HG03159 (cell line): ENCODE measurements at regions not wholly inside any gene's neighbourhood (a gene's known extent, or its start where the extent isn't known, plus 50 kb on each side); places are given as distances from the start of the nearest gene placed in this dataset.
"Not testable (repeated sequence)": the region's sequence is repeated elsewhere in the genome, so short reads cannot be mapped to it uniquely, and the experiment has no call there.

Experiments
- ATAC-seq: cut with Tn5 transposase; IDR thresholded peaks from one replicate; pipeline ENCODE4 v1.9.1; 2021; ENCODE audit warnings: mild to moderate bottlenecking, moderate library complexity; ENCODE audit not compliant: unreplicated experiment

DNA sequence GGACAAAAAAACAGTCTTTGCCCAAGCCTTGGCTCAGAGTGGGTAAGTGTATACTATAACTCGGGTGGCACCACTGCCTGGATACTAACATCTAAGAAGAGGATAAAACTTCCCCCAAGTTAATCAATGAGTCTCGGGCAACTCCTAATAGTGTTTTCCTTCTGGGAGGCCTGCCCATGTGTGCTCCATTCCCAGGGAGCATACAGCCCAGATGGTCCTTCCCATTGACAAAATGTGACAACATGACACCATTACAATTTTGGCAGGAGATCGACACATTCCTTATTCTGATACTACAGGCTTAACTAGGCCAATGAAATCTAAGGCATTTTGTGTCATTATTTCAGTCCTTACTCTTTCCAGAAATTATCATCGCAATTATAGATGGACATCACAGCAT, 52.7 kb upstream of the CRIM1 start:
- no peak for ATAC-seq

DNA sequence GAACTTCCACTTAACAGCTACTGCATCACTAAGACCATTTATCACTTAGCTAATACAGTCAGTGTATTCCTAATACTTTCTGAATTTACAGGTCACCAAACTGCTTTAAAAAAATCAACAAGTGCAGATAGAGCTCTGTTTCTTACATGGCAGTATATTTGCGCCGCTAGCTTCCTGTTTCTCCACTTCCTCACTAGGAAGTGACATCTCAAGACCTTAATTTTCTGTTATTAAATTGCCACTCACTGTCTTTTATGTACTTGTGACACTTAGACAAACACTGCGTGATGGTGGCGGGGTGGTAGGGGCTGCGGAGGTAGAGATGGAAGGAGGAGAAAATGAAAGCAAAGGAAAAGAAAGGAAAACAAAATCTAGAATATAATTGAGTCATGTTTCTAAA, 53.7 kb upstream of the CRIM1 start:
- no peak for ATAC-seq

DNA sequence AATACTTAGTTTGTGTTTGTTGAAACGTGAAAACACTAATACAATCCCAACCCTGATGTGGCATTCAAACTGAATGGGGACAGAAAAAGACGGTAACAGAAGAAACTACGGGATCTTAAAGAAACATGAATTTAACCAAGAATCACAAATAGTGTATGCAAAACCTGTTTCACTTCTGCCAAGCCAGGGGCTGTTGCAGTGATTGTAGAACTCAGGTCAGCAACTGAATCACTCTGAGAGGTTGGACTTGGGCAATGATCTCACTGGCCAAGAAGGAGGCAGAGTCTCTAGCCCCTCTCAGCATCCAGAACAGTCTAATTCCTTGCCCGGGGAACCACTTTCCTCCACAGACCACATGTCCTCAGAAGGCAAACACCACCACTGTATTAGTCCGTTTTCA, 54.9 kb upstream of the CRIM1 start:
- no peak for ATAC-seq

DNA sequence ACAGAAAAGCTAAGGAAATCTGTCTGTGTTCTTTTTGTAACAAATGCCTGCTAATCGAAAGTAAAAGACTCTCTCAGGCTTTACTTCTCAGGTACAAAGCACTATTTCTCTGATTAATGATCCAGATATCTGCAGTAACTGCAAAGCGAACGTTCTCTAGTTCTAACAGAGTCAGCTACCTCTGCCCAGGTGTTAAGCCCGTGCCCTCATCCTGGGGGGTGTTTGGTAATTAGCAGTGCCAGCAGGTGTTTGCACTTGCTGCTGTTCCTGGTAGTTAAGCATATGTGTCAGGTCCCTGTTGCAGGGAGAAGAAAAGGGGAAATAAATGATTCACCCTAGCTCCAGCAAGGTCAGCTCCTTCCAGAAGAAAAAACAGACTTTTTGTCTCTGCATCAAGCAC, 58.8 kb upstream of the CRIM1 start:
- no peak for ATAC-seq

DNA sequence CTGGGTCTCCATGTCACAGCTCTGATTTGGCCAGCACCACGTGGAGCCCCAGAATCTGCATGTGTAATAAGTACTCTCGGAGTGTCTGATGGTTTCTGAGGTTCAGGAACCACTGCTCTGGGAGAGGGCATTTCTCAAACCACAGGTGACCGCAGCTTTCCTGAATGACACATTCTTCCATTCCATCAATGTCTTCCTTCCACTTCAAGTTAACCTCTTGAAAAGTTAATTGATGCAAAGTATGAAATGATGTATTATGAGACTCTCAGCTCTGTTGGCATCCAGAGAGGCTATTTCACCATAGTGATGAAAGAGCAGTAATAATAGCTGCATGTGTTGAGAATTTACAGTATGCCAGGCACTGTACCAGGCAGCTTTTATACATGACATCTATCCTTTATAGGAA, 61.3 kb upstream of the CRIM1 start:
- no peak for ATAC-seq

DNA sequence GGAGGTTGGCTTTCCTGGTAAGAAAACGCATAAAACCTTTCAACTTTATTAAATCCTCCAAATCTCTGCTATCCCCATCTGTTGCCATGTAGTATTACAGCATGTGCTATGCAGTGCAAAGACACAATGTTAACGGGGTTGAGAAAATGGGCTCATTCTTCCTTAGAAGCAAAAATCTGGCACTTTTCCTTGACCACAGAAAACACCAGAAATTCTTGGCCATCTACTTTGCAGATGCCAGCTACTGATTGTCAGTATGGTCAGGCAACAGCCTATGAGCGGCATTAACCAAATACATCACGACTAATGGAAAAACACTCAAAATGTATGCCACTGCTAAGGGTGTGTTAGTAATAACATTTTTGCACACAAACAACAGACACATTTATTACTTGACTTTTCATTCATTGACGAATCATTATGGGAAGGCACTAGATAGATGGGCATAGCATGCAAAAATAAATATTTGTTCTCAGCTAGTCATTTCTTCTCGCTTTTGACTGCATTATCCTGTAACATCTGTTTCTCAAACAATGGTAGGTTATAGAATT, 65.2 kb upstream of the CRIM1 start:
- ATAC-seq: no peak

DNA sequence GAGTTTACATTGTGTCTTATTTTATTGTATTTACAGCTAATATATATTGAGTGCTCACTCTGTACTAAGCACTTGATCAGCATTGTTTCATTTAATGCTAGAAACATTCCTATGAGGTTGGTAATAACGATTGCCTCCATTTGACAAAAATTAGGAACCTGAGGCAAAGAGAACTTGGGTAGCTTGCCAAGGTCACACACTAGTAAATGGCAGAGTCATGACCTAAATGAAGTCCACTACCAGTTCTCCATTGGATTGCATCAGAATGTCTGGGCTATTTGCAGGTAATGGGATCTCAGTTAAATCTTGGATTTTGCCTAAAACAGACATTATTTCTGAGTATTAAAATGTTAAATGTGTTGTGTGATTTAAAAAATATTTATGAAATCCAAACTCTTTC, 65.8 kb upstream of the CRIM1 start:
- ATAC-seq: no peak

DNA sequence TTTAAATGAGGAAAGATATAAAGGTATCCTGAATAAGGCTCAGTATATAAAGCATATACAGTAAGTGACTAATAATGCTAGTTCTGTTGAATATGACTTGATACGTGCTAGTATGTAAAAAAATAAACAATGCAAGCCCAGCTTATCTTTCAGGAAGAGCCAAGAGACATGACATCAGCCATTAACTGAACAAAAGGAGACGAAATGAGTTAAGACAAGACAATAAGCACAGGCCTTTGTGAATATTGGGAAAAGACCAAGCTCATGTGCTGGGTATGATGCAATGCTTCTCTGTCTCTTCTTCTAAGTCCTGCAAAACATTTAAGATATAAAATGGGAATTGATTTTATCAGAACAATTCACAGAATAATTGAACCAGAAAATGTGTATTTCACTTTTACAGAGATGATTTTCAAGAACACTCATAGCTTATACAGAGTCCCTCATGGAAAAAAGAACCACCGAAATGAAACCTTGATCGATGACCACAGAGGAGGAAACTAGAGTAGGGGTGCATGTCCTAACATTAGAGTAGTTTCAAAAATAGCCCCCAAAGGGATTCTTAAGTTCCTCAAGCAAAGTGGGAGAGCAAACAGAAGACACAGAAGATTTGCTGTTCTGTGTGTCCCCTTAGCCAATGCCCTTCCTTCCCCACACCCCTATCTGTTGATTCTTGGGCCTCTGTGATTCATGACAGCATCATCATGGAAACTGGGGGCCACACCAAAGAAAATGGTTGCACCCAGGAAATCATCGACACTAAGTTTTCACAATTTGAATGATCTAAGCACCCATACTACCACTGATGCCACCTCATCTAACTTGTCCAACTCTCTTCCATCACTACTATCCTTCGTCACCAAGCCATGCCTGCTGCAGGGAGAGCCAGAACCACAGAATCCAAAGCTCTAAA, 68.0 kb upstream of the CRIM1 start:
- no peak for ATAC-seq

DNA sequence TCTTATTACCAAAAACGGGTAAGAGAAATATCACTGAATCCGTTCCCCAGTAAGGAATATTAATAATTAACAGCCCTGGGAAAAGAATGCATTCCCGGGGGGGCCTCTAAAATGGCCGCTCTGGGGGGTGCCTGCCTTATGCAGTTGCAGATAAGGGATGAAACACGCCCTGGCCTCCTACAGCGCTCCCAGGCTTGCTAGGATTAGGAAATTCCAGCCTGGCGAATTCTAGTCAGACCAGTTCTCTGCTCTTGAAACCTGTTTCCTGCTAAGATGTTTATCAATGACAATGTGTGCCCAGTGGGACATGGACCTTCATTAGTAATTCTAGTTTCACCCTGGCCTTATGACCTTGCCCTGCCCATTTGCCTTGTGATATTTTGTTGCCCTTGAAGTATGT, 76.1 kb upstream of the CRIM1 start:
- ATAC-seq: not testable (repeated sequence)

DNA sequence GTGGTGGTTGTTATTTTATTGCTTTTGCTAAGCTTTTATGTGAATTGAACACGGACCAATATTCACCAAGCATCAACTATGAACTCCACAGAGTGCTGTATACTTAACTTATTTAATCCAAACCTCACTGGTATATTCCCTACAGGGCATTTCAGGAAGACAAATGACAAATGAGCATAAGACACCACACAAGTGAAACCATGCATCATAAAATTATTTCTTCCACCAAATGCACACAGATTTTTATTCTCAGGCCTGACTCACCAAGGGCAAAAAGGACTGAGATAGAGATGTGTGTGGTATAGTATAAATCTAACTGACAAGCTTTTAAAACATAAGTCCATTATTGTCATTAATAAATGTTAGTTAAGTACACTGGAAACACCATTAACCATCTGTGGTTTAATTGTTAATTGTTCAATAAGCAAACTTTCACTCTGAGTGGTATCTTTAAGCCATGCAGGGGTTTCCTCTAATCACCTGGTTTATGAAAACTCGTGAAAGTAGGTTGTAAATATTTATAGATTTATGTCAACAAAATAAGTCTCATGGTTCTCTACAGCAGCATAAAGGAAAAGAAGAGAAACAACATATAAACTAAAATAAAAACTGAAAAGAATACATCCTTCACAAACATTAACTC, 77.6 kb upstream of the CRIM1 start:
- ATAC-seq: no peak

DNA sequence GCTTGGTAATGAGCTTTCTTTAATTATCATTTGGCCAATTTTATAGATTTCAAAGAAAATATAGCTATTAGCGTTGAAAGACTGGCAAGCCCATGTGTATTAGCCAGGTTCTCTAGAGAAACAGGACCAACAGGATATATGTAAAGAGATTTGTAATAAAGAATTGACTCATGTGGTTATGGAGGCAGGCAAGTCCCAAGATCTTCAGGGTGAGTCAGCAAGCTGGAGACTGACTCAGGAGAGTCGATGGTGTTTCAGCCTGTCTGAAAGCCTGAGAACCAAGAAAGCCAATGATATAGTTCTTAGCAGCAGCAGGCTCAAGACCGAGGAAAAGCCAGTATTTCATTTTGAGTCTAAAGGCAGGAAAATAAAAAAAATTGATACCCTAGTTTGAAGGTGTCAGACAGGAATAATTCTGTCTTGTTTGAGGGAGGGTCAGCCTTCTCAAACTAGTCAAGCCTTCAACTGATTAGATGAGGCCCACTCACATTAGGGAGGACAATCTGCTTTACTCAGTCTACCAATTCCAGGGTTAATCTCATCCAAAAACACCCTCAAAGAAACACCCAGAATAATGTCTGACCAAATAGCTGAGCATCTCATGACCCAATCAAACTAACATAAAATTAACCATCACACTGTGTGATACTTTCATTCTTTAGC, 78.3 kb upstream of the CRIM1 start:
- no peak for ATAC-seq

DNA sequence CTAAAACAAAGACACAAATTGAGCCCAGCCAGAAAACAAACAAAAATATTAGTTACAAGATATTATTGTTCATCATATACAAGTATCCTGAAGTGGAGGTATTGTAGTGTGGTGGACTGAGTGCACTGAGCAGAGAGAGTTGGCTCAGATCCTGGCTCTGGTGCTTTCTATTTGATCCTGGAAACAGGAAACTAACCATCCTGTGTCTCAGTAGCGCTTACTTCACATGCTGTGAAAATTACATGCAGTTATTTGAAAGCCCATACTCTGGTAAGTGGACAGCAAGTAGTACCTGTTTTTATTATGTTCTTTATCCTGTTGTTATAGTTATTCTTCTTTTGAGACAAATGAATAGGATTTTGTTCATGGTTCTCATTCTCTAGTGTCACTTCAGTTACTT, 84.3 kb upstream of the CRIM1 start:
- ATAC-seq: no peak

DNA sequence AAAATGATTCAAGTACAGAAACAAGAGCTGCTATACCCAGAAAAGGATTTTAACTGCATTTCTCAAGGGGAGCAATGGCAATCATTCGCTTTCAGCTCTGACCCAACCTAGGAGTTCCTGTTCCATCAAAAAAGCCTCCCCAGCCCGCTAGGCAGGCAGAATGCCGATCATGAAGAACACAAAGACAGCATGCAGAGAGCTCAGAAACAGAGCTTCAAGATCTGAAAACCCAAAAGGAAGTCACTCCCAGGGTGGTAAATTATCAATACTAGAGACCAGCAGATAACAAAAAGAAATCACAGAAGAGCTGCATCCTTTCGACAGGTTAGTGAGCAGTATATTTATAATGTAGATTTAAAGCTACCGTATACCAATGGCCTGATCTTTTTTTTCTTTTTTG, 84.8 kb upstream of the CRIM1 start:
- no peak for ATAC-seq

DNA sequence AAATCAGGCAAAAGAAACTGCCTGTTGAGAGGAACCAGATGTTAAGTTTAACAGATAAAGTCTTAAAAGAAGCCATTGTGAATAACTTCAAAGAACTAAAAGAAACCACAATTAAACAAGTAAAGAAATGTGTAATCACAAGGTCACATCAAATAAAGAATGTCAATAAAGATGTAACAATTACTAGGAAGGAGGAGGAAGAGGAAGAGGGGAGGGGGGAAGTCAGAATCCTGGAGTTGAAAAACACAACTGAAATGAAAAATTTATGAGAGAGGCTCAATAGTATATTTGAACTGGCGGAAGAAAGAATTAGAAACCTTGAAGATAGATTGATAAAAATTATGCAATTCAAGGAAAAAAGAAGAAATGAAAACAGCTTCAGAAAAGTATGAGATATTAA, 88.4 kb upstream of the CRIM1 start:
- ATAC-seq: no peak

DNA sequence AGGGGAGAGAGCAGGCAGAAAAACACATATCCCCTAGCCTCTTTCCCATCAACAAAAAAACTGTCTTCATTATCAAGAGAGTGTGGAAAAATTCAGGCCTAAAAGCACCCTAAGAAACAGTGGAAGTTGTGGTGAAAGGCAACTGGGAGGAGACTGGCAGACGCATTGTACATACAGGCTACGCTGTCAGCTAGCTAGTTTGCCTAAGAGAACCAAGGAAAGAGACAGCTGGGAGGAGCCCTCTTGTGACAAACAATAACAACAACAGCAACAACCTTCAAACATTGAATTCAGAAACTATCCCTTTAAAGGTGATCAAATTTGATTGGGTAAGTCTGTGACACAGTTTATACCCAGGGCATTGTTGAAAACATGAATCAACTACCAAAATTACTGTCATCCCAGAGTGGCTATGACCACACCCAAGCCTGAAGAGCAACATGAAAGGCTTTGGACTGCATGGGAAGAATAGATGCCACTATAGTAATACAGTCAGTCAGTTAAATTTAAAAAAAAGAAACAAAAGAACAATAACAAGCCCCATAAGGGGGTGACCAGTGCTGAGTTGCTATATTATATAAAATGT, 88.9 kb upstream of the CRIM1 start:
- ATAC-seq: no peak

DNA sequence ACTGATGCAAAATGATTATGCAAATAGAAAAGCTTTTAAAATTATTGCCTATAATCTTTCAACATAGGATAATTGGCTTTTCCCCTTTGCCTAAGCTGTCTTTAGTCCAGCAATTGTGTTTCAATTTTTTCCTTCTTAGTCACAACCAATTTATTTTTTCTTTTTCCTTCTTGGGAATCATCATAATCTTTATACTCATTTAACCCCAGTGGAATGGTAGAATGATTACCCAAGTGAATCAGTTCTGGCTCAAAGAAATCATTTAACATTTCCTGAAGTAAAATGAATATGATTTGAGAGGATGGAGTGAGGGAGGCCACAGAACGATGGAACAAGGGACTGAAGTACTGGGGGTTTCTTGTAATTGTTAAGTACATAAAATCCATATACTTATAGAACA, 93.0 kb upstream of the CRIM1 start:
- ATAC-seq: no peak

DNA sequence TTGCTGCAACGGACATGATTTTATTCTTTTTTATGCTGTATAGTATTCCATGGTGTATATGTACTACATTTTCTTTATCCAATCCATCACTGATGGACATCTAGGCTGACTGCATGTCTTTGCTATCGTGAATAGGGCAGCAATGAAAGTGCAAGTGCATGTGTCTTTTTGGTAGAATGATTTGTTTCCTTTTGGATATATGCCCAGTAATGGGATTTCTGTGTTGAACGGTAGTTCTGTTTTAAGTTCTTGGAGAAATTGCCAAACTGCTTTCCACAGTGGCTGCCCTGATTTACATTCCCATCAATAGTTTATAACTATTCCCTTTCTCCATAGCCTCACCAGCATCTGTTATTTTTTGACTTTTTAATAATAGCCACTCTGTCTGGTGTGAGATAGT, 99.7 kb upstream of the CRIM1 start:
- no peak for ATAC-seq

DNA sequence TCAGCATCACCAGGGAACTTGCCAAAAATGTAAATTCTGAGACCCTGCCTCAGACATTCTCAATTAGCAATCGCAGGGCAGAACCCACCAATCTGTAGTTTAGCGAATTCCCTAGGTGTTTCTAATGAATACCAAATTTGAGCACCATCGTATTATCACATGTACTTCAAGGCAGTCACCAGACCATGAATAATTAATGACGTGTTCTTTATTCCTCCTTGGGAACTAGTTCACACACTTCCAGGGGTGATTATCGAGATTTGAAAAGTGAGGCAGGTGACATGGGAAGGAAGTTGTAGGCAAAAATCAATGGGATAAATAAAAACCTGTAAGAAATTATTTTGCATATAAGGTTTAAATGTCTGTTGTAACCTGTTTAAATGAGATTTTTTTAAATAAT, 102.5 kb upstream of the CRIM1 start:
- no peak for ATAC-seq

DNA sequence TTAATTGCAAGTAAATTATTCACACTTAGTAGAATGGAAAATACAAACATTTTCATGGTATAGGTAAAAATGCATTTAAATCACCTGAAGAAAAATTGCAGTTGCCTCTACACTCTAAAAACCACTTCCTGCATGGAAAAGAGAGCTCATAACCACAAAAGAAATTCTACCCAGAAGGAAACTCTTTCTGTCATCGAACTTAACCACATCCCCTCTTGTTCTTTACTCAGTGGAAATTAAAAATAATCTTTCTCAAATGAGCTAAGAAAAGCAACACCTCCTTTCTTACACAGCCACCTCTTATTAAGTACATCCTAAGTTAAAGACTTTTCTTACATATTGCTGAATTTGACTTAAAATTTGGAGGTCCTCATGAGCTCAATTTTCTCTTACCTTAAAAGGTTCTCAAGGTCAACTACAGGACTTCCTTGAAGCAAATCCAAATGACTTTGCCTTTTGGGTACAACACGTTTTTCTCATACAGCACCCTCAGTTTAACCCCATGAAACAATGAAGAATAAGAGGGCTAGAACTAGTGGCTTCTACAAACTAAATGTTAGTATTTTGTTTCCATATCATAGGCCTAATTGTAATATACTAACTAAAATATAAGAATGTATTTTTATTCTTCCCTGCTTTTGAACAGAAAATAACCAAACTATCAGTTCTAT, 109.1 kb upstream of the CRIM1 start:
- ATAC-seq: peak; percentile 83

DNA sequence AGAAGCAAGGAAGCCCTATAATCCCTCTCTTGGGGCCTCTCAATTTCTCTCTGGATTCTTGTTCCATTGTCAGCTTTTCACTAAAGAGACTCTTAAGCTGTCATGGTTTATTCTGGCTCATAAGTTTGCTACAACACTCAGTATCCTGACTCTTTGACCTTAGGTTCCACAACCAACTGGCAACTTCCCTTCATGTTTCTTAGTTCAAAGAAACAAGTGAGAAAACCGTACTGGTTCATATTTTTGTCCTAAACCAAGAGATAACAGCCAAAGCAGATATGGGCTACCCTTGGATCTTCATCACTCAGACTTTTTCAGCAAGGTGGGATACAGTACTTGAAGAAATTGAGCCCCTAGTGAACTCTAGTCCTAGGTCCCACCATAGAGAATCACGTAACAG, 109.9 kb upstream of the CRIM1 start:
- no peak for ATAC-seq

DNA sequence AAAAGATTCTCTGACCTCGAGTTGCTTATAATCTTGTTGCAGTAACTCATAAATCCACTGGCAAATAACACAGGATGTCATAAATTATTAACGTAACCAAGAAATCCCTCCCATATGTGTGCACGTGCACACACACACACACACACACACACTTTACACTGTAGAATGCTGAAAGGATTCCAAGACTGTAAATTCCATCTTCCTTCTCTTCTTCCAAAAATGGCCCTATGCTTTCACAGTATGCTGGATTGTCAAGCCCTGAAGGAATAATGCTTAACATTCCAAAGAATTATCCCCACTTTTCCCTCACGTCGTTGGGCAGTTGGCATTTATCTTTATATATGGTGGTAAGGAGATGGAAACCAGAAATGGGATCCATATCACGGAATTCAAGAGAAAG, 117.5 kb upstream of the CRIM1 start:
- ATAC-seq: no peak
